Neuronal stem cell (in vitro differentiated cells): ENCODE measurements at regions not wholly inside any gene's neighbourhood (a gene's known extent, or its start where the extent isn't known, plus 50 kb on each side); places are given as distances from the start of the nearest gene placed in this dataset.

Experiments used
- DNase-seq: peaks from one replicate; pipeline ENCODE4 v3.0.0-alpha.2; 2013; ENCODE audit warnings: low spot score
- H2AFZ ChIP-seq: one replicate; pipeline ENCODE4 v1.6.1; 2013; ENCODE audit warnings: mild to moderate bottlenecking, low read length, inconsistent platforms
- H2AK5ac ChIP-seq: 2 replicates; pipeline ENCODE4 v1.6.1; 2013; ENCODE audit warnings: low read depth, mild to moderate bottlenecking, inconsistent platforms, low read length, moderate library complexity, mixed read lengths
- H2BK120ac ChIP-seq: 2 replicates; pipeline ENCODE4 v1.6.1; 2013; ENCODE audit warnings: low read depth, mild to moderate bottlenecking, inconsistent platforms, low read length, moderate library complexity, mixed read lengths
- H2BK12ac ChIP-seq: one replicate; pipeline ENCODE4 v1.6.1; 2013; ENCODE audit warnings: low read length, inconsistent platforms
- H2BK15ac ChIP-seq: 2 replicates; pipeline ENCODE4 v1.6.1; 2013; ENCODE audit warnings: mild to moderate bottlenecking, low read length, inconsistent platforms, mixed read lengths
- H2BK5ac ChIP-seq: one replicate; pipeline ENCODE4 v1.6.1; 2013; ENCODE audit warnings: inconsistent platforms, mild to moderate bottlenecking, low read length, moderate library complexity
- H3K14ac ChIP-seq: one replicate; pipeline ENCODE4 v1.6.1; 2013; ENCODE audit warnings: low read length, inconsistent platforms
- H3K18ac ChIP-seq: 2 replicates; pipeline ENCODE4 v1.6.1; 2013; ENCODE audit warnings: low read length, inconsistent platforms
- H3K23ac ChIP-seq: 2 replicates; pipeline ENCODE4 v1.6.1; 2013; ENCODE audit warnings: low read depth, mild to moderate bottlenecking, mixed read lengths, low read length, inconsistent platforms; ENCODE audit not compliant: poor library complexity
- H3K27ac ChIP-seq: replicated peaks from 3 replicates; pipeline ENCODE4 v1.5.1; 2013; ENCODE audit warnings: low read length, inconsistent platforms
- H3K27me3 ChIP-seq, 3 experiments: 2 replicates each; pipeline ENCODE4 v1.6.1; 2013; ENCODE audit warnings: low read length in 3 of 3, mild to moderate bottlenecking in 2 of 3, inconsistent platforms in 1 of 3, low read depth in 1 of 3, mixed read lengths in 1 of 3, moderate library complexity in 1 of 3; ENCODE audit not compliant: control insufficient read depth in 3 of 3, insufficient read depth in 3 of 3
- H3K36me3 ChIP-seq, 2 donors: replicated peaks in 1 of 2; 2 replicates each; pipeline ENCODE4 v1.6.1; 2013; ENCODE audit warnings: low read length in 2 of 2; ENCODE audit not compliant: control insufficient read depth in 2 of 2, insufficient read depth in 2 of 2
- H3K4ac ChIP-seq: 2 replicates; pipeline ENCODE4 v1.6.1; 2013; ENCODE audit warnings: inconsistent platforms, mild to moderate bottlenecking, low read length, moderate library complexity
- H3K4me1 ChIP-seq, 2 donors: 1 replicate in 1 of 2; 2 replicates in 1 of 2; pipeline ENCODE4 v1.6.1; 2013; ENCODE audit warnings: low read length in 2 of 2, low read depth in 1 of 2; ENCODE audit not compliant: control insufficient read depth in 2 of 2, insufficient read depth in 1 of 2
- H3K4me2 ChIP-seq: one replicate; pipeline ENCODE4 v1.6.1; 2013; ENCODE audit warnings: mild to moderate bottlenecking, low read length, inconsistent platforms; ENCODE audit not compliant: insufficient read depth, poor library complexity, severe bottlenecking
- H3K4me3 ChIP-seq, 2 donors: 2 replicates each; pipeline ENCODE4 v1.5.1; 2013; ENCODE audit warnings: low read length in 2 of 2, mild to moderate bottlenecking in 2 of 2, inconsistent platforms in 1 of 2, moderate library complexity in 1 of 2
- H3K79me1 ChIP-seq: one replicate; pipeline ENCODE4 v1.6.1; 2013; ENCODE audit warnings: low read depth, mild to moderate bottlenecking, inconsistent platforms, low read length, moderate library complexity
- H3K9ac ChIP-seq: one replicate; pipeline ENCODE4 v1.6.1; 2013; ENCODE audit warnings: mild to moderate bottlenecking, low read depth, low read length, inconsistent platforms; ENCODE audit not compliant: poor library complexity
- H3K9me3 ChIP-seq, 2 donors: replicated peaks in 1 of 2; 2 replicates each; pipeline versions ENCODE3 to v1.6.1; 2013; ENCODE audit warnings: low read length in 2 of 2, mild to moderate bottlenecking in 2 of 2, inconsistent platforms in 1 of 2, low read depth in 1 of 2, mixed read lengths in 1 of 2, moderate library complexity in 1 of 2; ENCODE audit not compliant: control insufficient read depth in 2 of 2, insufficient read depth in 1 of 2
- H4K8ac ChIP-seq: one replicate; pipeline ENCODE4 v1.6.1; 2013; ENCODE audit warnings: low read depth, mild to moderate bottlenecking, inconsistent platforms, low read length, moderate library complexity
- H4K91ac ChIP-seq: one replicate; pipeline ENCODE4 v1.6.1; 2013; ENCODE audit warnings: low read length, low read depth, mild to moderate bottlenecking, inconsistent platforms; ENCODE audit not compliant: poor library complexity
- WGBS, 2 donors: extraction: QIAGEN DNeasy Blood & Tissue Kit; methylation state at CpG; one replicate each; pipeline ENCODE4 v1.1.7; 2013; ENCODE audit warnings: missing lambda C conversion rate in 2 of 2, mixed read lengths in 1 of 2; ENCODE audit not compliant: insufficient read length in 2 of 2, insufficient replicate concordance in 1 of 2; ENCODE audit errors: extremely low coverage in 2 of 2; 5-methylcytosine and 5-hydroxymethylcytosine counted together

DNA sequence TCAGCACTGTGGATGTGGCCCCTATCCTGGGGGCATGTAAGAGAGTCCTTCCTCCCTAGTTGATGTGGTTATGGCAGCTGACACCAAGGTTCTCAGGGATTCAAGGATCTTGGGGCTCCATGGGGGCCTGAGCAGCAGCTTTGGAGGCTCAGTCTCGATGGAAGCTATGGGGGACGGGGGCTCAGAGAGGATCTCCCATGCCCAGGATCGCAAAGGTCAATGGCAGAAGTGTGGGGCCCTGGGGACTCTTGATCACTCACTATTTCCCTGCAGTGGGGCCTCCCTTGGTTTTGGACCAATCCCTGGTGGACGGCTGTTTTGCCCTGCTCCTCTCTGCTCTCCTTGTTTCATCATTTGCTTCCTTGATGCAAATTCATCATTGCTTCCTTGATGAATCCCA lies 885.9 kb downstream of the CDH8 start:
- Histone ChIP-seq H4K8ac (no peak overlapping the region), H2AK5ac (no peak overlapping the region), H3K14ac (no peak overlapping the region), H3K4me2 (no peak overlapping the region), H2BK12ac (no peak overlapping the region), H2BK15ac (no peak overlapping the region), H3K27me3 (no peaks in the 10 kb centered on the region), H3K4me3 (no peak overlapping the region), H3K79me1 (no peaks in the 10 kb centered on the region), H2BK5ac (no peak overlapping the region), H3K36me3 (no peaks in the 10 kb centered on the region), H2AFZ (no peak overlapping the region), H3K9ac (no peak overlapping the region), H3K23ac (no peak overlapping the region), H3K18ac (no peak overlapping the region), H3K4ac (no peak overlapping the region), H4K91ac (no peak overlapping the region), H3K9me3 (no peaks in the 10 kb centered on the region), H2BK120ac (no peak overlapping the region), H3K27ac (no peak overlapping the region), H3K4me1 (no peaks in the 10 kb centered on the region)
- DNase-seq = no peak
- WGBS, 2 donors = no CpG with 5 or more reads among the region's 4 CpGs

DNA sequence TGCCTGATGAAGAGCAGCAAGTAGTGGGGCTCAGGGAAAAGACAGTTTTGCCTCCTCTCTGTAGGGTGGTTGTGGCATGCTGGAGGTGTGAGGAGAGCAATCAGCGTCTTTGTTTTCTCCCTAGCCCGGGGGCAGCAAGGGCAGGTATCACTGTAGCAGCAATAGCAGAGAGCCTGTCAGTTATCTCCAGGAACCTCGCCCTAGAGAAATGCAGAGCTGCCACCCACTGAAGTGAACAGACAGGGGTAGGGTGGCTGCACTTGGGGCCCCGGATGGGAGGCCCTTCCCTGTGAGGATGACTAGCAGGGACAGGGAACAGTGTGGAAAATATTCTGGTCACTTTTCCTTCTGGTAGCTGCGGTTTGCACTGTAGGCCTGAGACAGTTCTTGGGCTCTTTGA lies 886.5 kb downstream of the CDH8 start:
- Histone ChIP-seq H3K4me1 (no peaks in the 10 kb centered on the region), H3K14ac (no peak overlapping the region), H3K9ac (no peak overlapping the region), H2BK15ac (no peak overlapping the region), H2BK5ac (no peak overlapping the region), H3K4me3 (peak overlapping the region in 1 of 2 donors; percentile 37), H4K8ac (no peak overlapping the region), H2AFZ (no peak overlapping the region), H3K9me3 (no peaks in the 10 kb centered on the region), H3K36me3 (no peaks in the 10 kb centered on the region), H2BK12ac (no peak overlapping the region), H3K4ac (no peak overlapping the region), H2AK5ac (peak overlapping the region; percentile 49), H3K79me1 (no peaks in the 10 kb centered on the region), H3K18ac (peak overlapping the region; percentile 36), H3K27ac (no peak overlapping the region), H4K91ac (no peak overlapping the region), H3K23ac (no peak overlapping the region), H3K4me2 (no peak overlapping the region), H2BK120ac (no peak overlapping the region), H3K27me3 (no peaks in the 10 kb centered on the region)
- no CpG with 5 or more reads among the region's 5 CpGs for WGBS, 2 donors
- no peak for DNase-seq

DNA sequence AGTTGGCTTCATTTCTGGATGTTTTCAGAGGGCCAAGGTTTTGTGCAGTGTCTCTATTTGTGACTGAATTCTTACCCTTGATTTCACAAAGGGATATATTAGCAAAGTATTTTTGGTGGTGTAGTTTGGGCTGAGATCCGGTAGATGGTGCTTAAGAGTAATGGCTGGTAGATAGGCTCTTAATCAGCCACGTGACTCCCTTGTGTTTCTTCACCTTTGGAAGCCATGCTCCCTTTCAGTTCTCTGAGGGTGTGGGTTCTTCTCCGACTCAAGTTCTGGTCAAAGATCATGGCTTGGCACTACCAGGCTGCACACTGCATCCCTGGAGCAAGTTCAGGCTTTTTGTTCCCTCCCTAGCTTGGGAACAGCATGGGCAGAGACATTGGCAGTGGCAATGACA lies 887.3 kb downstream of the CDH8 start:
- Histone ChIP-seq H3K79me1 (no peaks in the 10 kb centered on the region), H4K8ac (no peak overlapping the region), H3K14ac (no peak overlapping the region), H3K27me3 (no peaks in the 10 kb centered on the region), H3K23ac (no peak overlapping the region), H2BK15ac (no peak overlapping the region), H3K9me3 (no peaks in the 10 kb centered on the region), H2AK5ac (peak overlapping the region; percentile 49), H2BK12ac (no peak overlapping the region), H3K4me2 (no peak overlapping the region), H3K27ac (no peak overlapping the region), H3K4me1 (no peaks in the 10 kb centered on the region), H2BK120ac (no peak overlapping the region), H3K18ac (no peak overlapping the region), H4K91ac (no peak overlapping the region), H3K36me3 (no peaks in the 10 kb centered on the region), H2AFZ (no peak overlapping the region), H3K4me3 (no peak overlapping the region), H2BK5ac (no peak overlapping the region), H3K9ac (no peak overlapping the region), H3K4ac (no peak overlapping the region)
- DNase-seq = no peak
- WGBS, 2 donors = no CpG with 5 or more reads among the region's 3 CpGs

DNA sequence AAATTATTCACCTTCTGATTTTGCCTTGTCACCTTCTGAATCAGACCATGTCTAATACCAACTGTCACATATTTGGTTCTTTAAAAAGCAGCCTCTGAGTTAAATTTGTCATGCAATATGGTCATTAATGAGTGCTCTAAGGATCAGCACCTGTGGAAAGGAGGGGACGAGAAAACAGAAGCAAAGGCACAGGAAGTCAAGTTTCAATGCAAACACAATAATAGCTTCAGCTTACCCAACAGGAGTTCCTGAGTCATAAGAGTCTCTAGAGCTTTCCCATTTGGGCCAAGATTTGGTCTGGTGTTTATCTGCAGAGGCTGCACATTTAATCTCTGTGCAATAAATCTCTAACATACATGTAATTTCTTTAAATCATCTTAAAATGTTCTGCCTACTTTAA lies 889.8 kb downstream of the CDH8 start:
- Histone ChIP-seq H4K8ac (no peak overlapping the region), H3K23ac (no peak overlapping the region), H2BK5ac (no peak overlapping the region), H3K4ac (no peak overlapping the region), H3K27ac (no peak overlapping the region), H2BK12ac (no peak overlapping the region), H2BK15ac (no peak overlapping the region), H3K4me3 (no peak overlapping the region), H3K79me1 (no peaks in the 10 kb centered on the region), H2BK120ac (no peak overlapping the region), H4K91ac (no peak overlapping the region), H3K27me3 (no peaks in the 10 kb centered on the region), H3K9ac (no peak overlapping the region), H3K4me1 (peaks cover 0 to 5% of the 10 kb centered on the region in 2 donors), H3K14ac (no peak overlapping the region), H2AFZ (no peak overlapping the region), H3K4me2 (no peak overlapping the region), H3K18ac (no peak overlapping the region), H3K9me3 (no peaks in the 10 kb centered on the region), H3K36me3 (no peaks in the 10 kb centered on the region), H2AK5ac (no peak overlapping the region)
- no CpG with 5 or more reads among the region's 1 CpG for WGBS, 2 donors
- DNase-seq = no peak
